ENCODE measurements at regions not wholly inside any gene's neighbourhood (a gene's known extent, or its start where the extent isn't known, plus 50 kb on each side); places are given as distances from the start of the nearest gene placed in this dataset.

- Histone ChIP-seq H3K36me3 (no peaks in the 10 kb centered on the region), H3K4me3 (no peak overlapping the region), H3K27me3 (no peaks in the 10 kb centered on the region), H3K27ac (replicated peaks in 1 of 4) (no peak overlapping the region), H3K9me3 (no peaks in the 10 kb centered on the region), H3K4me1 (no peaks in the 10 kb centered on the region)
- no peak for DNase-seq (ENCODE audit: extremely low spot score)
- intact Hi-C loops (cut with DNase I) = no loop called here
- WGBS = 88% methylated on average over 2 of the region's 2 CpGs
- TF ChIP-seq EP300 (IDR thresholded peaks at IDR 0.05) = no peak
- TF ChIP-seq POLR2AphosphoS5 (IDR thresholded peaks at IDR 0.05) = no peak
- TF ChIP-seq CTCF (IDR thresholded peaks at IDR 0.05) = no peak
- TF ChIP-seq POLR2A (IDR thresholded peaks at IDR 0.05; ENCODE audit: low read depth) = no peak
Measured at GRCh38 chr18:45201029-45201428, 414.2 kb upstream of the SLC14A2 start.

GRCh38 chr18:45201489-45201888 is 413.8 kb upstream of the SLC14A2 start:
- intact Hi-C loops (cut with DNase I) = no loop called here
- TF ChIP-seq POLR2AphosphoS5 (IDR thresholded peaks at IDR 0.05) = no peak
- no peak for TF ChIP-seq CTCF (IDR thresholded peaks at IDR 0.05)
- no peak for TF ChIP-seq POLR2A (IDR thresholded peaks at IDR 0.05; ENCODE audit: low read depth)
- TF ChIP-seq EP300 (IDR thresholded peaks at IDR 0.05) = no peak
- DNase-seq (ENCODE audit: extremely low spot score) = no peak
- Histone ChIP-seq H3K4me3 (no peak overlapping the region), H3K36me3 (no peaks in the 10 kb centered on the region), H3K27me3 (no peaks in the 10 kb centered on the region), H3K27ac (replicated peaks in 1 of 4) (no peak overlapping the region), H3K4me1 (no peaks in the 10 kb centered on the region), H3K9me3 (no peaks in the 10 kb centered on the region)

- Histone ChIP-seq H3K4me3 (no peak overlapping the region), H3K27ac (replicated peaks in 1 of 4) (no peak overlapping the region), H3K9me3 (no peaks in the 10 kb centered on the region), H3K27me3 (no peaks in the 10 kb centered on the region), H3K36me3 (no peaks in the 10 kb centered on the region), H3K4me1 (no peaks in the 10 kb centered on the region)
- intact Hi-C loops (cut with DNase I) = no loop called here
- no peak for TF ChIP-seq CTCF (IDR thresholded peaks at IDR 0.05)
- no peak for TF ChIP-seq POLR2AphosphoS5 (IDR thresholded peaks at IDR 0.05)
- TF ChIP-seq POLR2A (IDR thresholded peaks at IDR 0.05; ENCODE audit: low read depth) = no peak
- no peak for TF ChIP-seq EP300 (IDR thresholded peaks at IDR 0.05)
- no peak for DNase-seq (ENCODE audit: extremely low spot score)
Measured at GRCh38 chr18:45202061-45202460, 413.2 kb upstream of the SLC14A2 start.

GRCh38 chr18:45203677-45204076 is 411.6 kb upstream of the SLC14A2 start:
- DNase-seq (ENCODE audit: extremely low spot score) = no peak
- Histone ChIP-seq H3K36me3 (no peaks in the 10 kb centered on the region), H3K27me3 (no peaks in the 10 kb centered on the region), H3K4me3 (no peak overlapping the region), H3K27ac (replicated peaks in 1 of 4) (no peak overlapping the region), H3K4me1 (no peaks in the 10 kb centered on the region), H3K9me3 (no peaks in the 10 kb centered on the region)
- intact Hi-C loops (cut with DNase I) = no loop called here
- TF ChIP-seq EP300 (IDR thresholded peaks at IDR 0.05) (no peak), POLR2AphosphoS5 (IDR thresholded peaks at IDR 0.05) (no peak), POLR2A (IDR thresholded peaks at IDR 0.05; ENCODE audit: low read depth) (no peak), CTCF (IDR thresholded peaks at IDR 0.05) (no peak)
- 97% methylated on average over 2 of the region's 2 CpGs for WGBS

- TF ChIP-seq POLR2AphosphoS5 (IDR thresholded peaks at IDR 0.05) = no peak
- TF ChIP-seq POLR2A (IDR thresholded peaks at IDR 0.05; ENCODE audit: low read depth) = no peak
- TF ChIP-seq CTCF (IDR thresholded peaks at IDR 0.05) = no peak
- no peak for TF ChIP-seq EP300 (IDR thresholded peaks at IDR 0.05)
- intact Hi-C loops (cut with DNase I) = no loop called here
- 86% methylated on average over 2 of the region's 2 CpGs for WGBS
Measured at GRCh38 chr18:45207328-45207727, 407.9 kb upstream of the SLC14A2 start.

More at GRCh38 chr18:45207328-45207727, 407.9 kb upstream of the SLC14A2 start:
- Histone ChIP-seq H3K4me1 (no peaks in the 10 kb centered on the region), H3K27ac (replicated peaks in 1 of 4) (no peak overlapping the region), H3K27me3 (no peaks in the 10 kb centered on the region), H3K4me3 (no peak overlapping the region), H3K36me3 (no peaks in the 10 kb centered on the region), H3K9me3 (no peaks in the 10 kb centered on the region)
- DNase-seq (ENCODE audit: extremely low spot score) = no peak
